GM12865 (cell line): ENCODE measurements at regions not wholly inside any gene's neighbourhood (a gene's known extent, or its start where the extent isn't known, plus 50 kb on each side); places are given as distances from the start of the nearest gene placed in this dataset.

Source experiments
- DNase-seq: peaks from one replicate; pipeline ENCODE4 v3.0.0; 2010; ENCODE audit warnings: low read depth
- H3K4me3 ChIP-seq: 2 replicates; pipeline ENCODE4 v1.5.1; 2011; ENCODE audit warnings: mild to moderate bottlenecking, low read depth, low read length, control low read depth
- TF ChIP-seq, protein P1 (sequence below): IDR thresholded peaks from 2 replicates; pipeline ENCODE4 v1.5.1; 2011; ENCODE audit warnings: low read length, control low read depth, low read depth, inconsistent platforms; ENCODE audit not compliant: insufficient read depth; ENCODE audit errors: missing control alignments

DNA sequence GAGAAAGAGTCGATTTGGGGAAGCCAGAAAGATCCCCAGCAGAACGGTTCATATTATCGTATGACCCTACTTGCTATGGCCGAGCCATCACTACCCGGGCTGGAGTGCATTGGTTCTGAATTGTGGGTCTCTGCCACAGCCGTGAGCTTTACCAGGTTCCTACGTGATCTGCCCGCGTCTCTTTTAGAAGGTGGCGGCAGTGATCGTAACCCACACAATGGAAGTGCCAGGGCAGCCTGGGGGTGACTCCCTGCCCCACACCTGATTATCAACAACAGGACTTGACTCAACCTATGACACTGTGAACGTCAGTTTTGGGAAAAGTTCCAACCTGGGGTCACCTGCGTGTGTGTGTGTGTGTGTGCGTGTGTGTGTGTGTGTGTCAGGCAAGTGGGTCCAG is 90.8 kb downstream of the SHOX start:
- TF ChIP-seq, protein P1, sequence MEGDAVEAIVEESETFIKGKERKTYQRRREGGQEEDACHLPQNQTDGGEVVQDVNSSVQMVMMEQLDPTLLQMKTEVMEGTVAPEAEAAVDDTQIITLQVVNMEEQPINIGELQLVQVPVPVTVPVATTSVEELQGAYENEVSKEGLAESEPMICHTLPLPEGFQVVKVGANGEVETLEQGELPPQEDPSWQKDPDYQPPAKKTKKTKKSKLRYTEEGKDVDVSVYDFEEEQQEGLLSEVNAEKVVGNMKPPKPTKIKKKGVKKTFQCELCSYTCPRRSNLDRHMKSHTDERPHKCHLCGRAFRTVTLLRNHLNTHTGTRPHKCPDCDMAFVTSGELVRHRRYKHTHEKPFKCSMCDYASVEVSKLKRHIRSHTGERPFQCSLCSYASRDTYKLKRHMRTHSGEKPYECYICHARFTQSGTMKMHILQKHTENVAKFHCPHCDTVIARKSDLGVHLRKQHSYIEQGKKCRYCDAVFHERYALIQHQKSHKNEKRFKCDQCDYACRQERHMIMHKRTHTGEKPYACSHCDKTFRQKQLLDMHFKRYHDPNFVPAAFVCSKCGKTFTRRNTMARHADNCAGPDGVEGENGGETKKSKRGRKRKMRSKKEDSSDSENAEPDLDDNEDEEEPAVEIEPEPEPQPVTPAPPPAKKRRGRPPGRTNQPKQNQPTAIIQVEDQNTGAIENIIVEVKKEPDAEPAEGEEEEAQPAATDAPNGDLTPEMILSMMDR: no peak
- no peak overlapping the region for H3K4me3 ChIP-seq
- DNase-seq: no peak

DNA sequence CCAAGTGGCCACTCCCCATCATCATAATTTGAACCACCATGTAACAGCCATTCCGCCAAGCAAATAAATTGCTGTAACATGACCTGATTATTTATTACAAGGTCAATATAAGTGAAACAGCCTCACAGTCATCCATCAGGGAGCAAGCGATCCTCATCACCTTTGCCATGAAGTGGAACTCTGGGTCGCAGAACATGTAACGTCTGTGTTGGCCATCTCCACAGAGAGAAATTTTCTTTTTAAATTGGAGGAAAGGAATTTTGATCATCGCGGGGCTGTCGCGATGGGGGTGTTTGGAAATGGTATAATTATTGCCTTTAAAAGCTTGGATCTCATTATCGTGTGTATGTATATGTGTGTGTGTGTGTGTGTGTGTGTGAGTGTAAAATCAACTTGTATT is 90.2 kb downstream of the SHOX start:
- DNase-seq: no peak
- no peak overlapping the region for H3K4me3 ChIP-seq
- TF ChIP-seq, protein P1: no peak

DNA sequence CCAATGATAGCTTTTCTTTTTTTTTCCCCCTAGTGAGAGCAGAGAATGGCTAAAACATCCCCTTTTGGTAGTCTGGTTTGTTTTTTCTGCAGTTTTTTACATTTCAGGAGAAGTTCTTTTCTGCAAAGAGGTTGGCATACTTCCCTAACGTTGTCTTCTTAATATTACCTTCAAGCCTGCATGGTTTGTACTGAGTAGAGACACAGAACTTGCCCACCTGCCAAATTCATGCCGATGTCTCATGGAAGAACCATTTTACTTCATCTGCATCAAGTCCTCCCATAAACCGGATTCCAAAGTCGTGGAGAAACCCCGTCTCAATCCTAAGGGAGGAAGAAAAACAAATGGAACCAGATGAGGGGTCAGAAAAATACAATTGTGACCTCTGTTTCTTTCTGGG is 89.7 kb downstream of the SHOX start:
- TF ChIP-seq, protein P1: no peak
- no peak for DNase-seq
- no peak overlapping the region for H3K4me3 ChIP-seq

DNA sequence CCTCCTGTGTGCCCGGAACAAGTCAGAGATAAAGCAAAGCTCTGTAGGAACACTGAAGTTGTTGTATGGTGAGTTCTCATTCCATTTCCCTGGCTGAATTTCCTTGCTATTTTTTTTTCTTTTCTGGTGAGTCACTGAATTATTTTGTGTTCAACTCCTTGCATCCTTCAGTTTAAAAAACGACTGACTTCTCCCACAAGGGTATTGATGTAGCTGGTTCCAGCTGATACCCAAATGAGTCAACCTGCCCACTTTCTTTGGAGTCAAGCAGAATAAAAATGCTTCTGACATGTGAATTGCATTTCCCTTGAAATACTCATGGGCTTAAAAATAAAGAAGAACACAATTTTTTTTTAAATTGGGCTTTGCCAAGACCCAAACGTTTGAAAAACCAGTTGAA is 85.5 kb downstream of the SHOX start:
- no peak overlapping the region for H3K4me3 ChIP-seq
- no peak for DNase-seq
- TF ChIP-seq, protein P1: no peak

DNA sequence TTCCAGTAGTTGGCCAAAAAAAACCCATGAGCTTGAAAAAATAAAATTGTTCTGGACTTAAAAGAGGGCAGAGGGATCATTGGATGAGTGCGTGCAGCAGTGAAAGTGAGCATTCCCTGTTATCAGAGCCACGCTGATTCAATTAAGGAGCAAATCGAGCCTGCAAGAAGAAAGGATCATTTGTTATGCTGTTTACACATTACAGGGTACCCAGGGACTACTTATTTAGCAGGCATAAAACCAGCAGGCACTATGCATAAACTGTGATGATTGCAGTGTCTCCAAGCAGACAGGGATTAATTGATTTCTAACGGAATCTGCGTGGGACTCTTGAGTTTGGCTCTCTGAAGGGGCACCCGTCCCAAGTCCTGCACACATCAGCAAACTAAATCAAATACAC is 83.5 kb downstream of the SHOX start:
- TF ChIP-seq, protein P1: no peak
- no peak overlapping the region for H3K4me3 ChIP-seq
- DNase-seq: no peak
